Kidney (tissue), 13 donors: ENCODE measurements at regions not wholly inside any gene's neighbourhood (a gene's known extent, or its start where the extent isn't known, plus 50 kb on each side); places are given as distances from the start of the nearest gene placed in this dataset.

Experiments
- DNase-seq, 5 donors: peaks; one replicate each; pipeline ENCODE4 v3.0.0-alpha.2; 2013 to 2020
- FAIRE-seq: peaks from 2 replicates; lab custom pipeline; 2012; peaks lifted over from hg19 to GRCh38; lab: Jason Lieb, UNC
- H3K27ac ChIP-seq, 2 donors: one replicate each; pipeline ENCODE4 v1.7.0; 2013; ENCODE audit warnings: low read depth in 2 of 2, low read length in 2 of 2, inconsistent platforms in 1 of 2
- H3K27me3 ChIP-seq: one replicate; pipeline ENCODE4 v1.7.1; 2013; ENCODE audit warnings: low read length, inconsistent platforms; ENCODE audit not compliant: control insufficient read depth, insufficient read depth
- H3K36me3 ChIP-seq, 3 donors: one replicate each; pipeline versions ENCODE4 v1.7.0 to v1.7.1; 2013; ENCODE audit warnings: low read length in 3 of 3, control low read depth in 1 of 3, inconsistent platforms in 1 of 3; ENCODE audit not compliant: insufficient read depth in 3 of 3, control insufficient read depth in 2 of 3
- H3K4me1 ChIP-seq, 3 donors: one replicate each; pipeline versions ENCODE4 v1.7.0 to v1.7.1; 2013; ENCODE audit warnings: low read length in 3 of 3, inconsistent platforms in 1 of 3, low read depth in 1 of 3; ENCODE audit not compliant: control insufficient read depth in 2 of 3, insufficient read depth in 2 of 3
- H3K4me3 ChIP-seq, 3 donors: one replicate each; pipeline versions ENCODE4 v1.7.0 to v1.8.1; 2013; ENCODE audit warnings: low read length in 3 of 3, control low read depth in 1 of 3, inconsistent platforms in 1 of 3
- H3K9ac ChIP-seq, 3 donors: one replicate each; pipeline versions ENCODE4 v1.7.0 to v1.7.1; 2013; ENCODE audit warnings: low read length in 3 of 3, control low read depth in 1 of 3, inconsistent platforms in 1 of 3
- H3K9me3 ChIP-seq, 3 donors: one replicate each; pipeline versions ENCODE4 v1.7.0 to v1.7.1; 2013; ENCODE audit warnings: low read length in 3 of 3, control low read depth in 1 of 3, inconsistent platforms in 1 of 3; ENCODE audit not compliant: control insufficient read depth in 2 of 3, insufficient read depth in 1 of 3
- intact Hi-C: fragments of 100-400 bp; cut with DNase I; formaldehyde crosslinking; loops from one replicate; pipeline ENCODE4 v1.11.1; 2022
- TF ChIP-seq, protein P1 (sequence below): IDR thresholded peaks from 3 replicates; pipeline ENCODE4 v1.5.1; 2012; ENCODE audit warnings: mild to moderate bottlenecking, moderate library complexity, borderline replicate concordance; ENCODE audit not compliant: insufficient read depth; ENCODE audit errors: extremely low read depth
- donor health status: control.
- donor health status: control.
- donor health status: control.
- donor health status: control.
- donor health status: control.
- donor health status: DM: yes; HTN: yes; CAD: no.
- donor health status: Normal renal cell carcinoma (clear cell type).

DNA sequence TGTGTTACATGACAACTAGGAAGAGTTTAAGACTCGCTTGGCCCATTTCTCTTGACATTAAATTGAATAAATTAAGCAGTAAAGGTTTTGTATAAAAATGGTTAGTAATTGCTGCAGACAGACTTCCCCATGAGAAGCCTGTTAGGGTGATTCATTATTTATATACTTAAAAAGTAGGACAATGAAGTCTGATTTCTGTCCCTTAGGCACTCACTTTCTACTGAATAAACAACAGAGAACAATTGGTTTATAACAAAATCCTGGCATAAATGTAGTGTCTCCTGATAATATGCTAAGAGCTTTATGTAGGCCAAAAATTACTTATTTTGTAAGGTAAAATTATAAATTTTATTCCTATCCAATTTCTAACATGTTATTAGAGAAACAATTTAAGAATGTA, 2138.5 kb upstream of the PCDH20 start:
- Histone ChIP-seq H3K27me3 (no peaks in the 10 kb centered on the region), H3K36me3 (no peaks in the 10 kb centered on the region), H3K4me1 (no peaks in the 10 kb centered on the region), H3K27ac (no peak overlapping the region), H3K4me3 (no peak overlapping the region), H3K9me3 (no peaks in the 10 kb centered on the region), H3K9ac (no peak overlapping the region)
- FAIRE-seq (no peak), DNase-seq (no peak)
- intact Hi-C loops, result no loop called here
- TF ChIP-seq, protein P1, sequence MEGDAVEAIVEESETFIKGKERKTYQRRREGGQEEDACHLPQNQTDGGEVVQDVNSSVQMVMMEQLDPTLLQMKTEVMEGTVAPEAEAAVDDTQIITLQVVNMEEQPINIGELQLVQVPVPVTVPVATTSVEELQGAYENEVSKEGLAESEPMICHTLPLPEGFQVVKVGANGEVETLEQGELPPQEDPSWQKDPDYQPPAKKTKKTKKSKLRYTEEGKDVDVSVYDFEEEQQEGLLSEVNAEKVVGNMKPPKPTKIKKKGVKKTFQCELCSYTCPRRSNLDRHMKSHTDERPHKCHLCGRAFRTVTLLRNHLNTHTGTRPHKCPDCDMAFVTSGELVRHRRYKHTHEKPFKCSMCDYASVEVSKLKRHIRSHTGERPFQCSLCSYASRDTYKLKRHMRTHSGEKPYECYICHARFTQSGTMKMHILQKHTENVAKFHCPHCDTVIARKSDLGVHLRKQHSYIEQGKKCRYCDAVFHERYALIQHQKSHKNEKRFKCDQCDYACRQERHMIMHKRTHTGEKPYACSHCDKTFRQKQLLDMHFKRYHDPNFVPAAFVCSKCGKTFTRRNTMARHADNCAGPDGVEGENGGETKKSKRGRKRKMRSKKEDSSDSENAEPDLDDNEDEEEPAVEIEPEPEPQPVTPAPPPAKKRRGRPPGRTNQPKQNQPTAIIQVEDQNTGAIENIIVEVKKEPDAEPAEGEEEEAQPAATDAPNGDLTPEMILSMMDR, result no peak

DNA sequence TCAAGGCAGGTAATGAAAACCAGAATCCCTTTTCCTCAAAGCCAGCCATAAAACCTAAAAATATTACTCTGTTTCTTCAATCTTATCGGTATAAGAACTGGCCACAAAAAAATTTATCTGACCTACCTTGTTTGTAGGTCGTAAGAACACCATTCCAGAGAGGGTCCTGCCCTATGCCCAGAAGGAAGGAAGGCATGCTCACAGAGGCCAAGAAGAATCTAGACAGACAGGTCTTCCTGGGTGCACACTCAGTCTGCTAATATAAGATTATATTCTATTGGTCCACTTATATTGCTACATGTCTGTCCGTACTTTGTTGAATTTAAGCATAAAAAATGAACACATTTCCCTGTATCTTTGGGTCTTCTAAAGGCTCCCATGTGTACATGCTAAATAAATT, 2136.1 kb upstream of the PCDH20 start:
- no peak for FAIRE-seq
- no peak overlapping the region for H3K9ac ChIP-seq

DNA sequence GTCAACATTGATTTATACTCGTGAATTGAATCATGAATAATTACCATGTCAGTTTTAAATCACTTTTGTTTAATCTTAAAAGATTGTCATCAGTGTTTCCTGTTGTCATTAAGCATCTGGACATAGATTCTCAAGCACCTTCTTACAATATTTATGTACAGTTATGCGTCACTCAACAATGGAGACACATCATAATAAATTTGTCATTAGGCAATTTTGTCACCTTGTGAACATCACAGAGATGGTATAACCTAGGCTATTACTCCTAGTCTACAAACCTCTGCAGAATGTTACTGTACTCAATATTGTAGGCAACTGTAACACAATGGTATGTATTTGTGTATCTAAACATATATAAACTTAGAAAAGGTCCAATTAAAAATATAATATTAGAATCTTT, 2130.9 kb upstream of the PCDH20 start:
- TF ChIP-seq, protein P1, result no peak
- Histone ChIP-seq H3K9ac (no peak overlapping the region), H3K4me3 (no peak overlapping the region), H3K9me3 (no peaks in the 10 kb centered on the region), H3K27me3 (no peaks in the 10 kb centered on the region), H3K36me3 (no peaks in the 10 kb centered on the region), H3K4me1 (no peaks in the 10 kb centered on the region), H3K27ac (no peak overlapping the region)
- intact Hi-C loops, result no loop called here
- FAIRE-seq (no peak), DNase-seq (no peak)

More for the DNA sequence above, 2136.1 kb upstream of the PCDH20 start:
- Histone ChIP-seq H3K27ac (no peak overlapping the region), H3K9me3 (no peaks in the 10 kb centered on the region), H3K27me3 (no peaks in the 10 kb centered on the region), H3K4me1 (no peaks in the 10 kb centered on the region), H3K4me3 (no peak overlapping the region), H3K36me3 (no peaks in the 10 kb centered on the region)
- no peak for DNase-seq
- TF ChIP-seq, protein P1, result no peak
- intact Hi-C loops, result no loop called here

DNA sequence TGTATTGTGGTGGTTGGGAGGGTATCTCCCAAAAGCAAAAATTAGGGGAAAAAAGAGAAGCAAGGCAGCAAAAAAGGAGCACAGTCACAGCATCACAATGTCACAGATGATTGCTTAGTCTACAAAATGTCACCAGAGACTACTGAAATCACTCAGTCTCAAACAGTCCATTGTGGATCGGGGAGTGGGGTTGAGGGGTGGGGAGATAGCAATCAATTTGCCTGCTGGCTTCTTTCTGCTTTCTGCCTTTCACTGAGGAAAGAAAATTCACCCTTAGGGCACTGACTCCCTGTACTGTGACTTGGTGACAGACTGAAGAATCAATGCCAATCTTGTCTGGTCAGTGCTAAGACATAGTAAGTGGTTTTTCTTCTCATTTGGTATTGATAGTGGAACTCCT, 2127.1 kb upstream of the PCDH20 start:
- Histone ChIP-seq H3K9me3 (no peaks in the 10 kb centered on the region), H3K36me3 (no peaks in the 10 kb centered on the region), H3K4me1 (no peaks in the 10 kb centered on the region), H3K27me3 (no peaks in the 10 kb centered on the region), H3K27ac (no peak overlapping the region), H3K9ac (no peak overlapping the region), H3K4me3 (no peak overlapping the region)
- TF ChIP-seq, protein P1, result no peak
- DNase-seq (no peak), FAIRE-seq (no peak)
- intact Hi-C loops, result no loop called here
